Fibroblast of the aortic adventitia (primary cell): ENCODE measurements at regions not wholly inside any gene's neighbourhood (a gene's known extent, or its start where the extent isn't known, plus 50 kb on each side); places are given as distances from the start of the nearest gene placed in this dataset.

ENCODE experiments used
- DNase-seq: peaks from one replicate; pipeline ENCODE4 v3.0.0-alpha.2; 2010; ENCODE audit warnings: low read depth
- H3K4me3 ChIP-seq: 2 replicates; pipeline ENCODE4 v1.5.1; 2011; ENCODE audit warnings: low read depth, mild to moderate bottlenecking, control low read depth, low read length, moderate library complexity
- CTCF ChIP-seq: IDR thresholded peaks from 2 replicates; pipeline ENCODE4 v1.5.1; 2011; ENCODE audit warnings: mild to moderate bottlenecking, low read length, control low read depth, inconsistent platforms; ENCODE audit not compliant: insufficient read depth

GRCh38 chr1:187443939-187444338, 615.2 kb downstream of the PLA2G4A start:
- no peak for DNase-seq
- no peak overlapping the region for H3K4me3 ChIP-seq
- no peak for TF ChIP-seq CTCF

- no peak for DNase-seq
Observed at GRCh38 chr1:187445066-187445465, 616.3 kb downstream of the PLA2G4A start.

GRCh38 chr1:187451238-187451637, 622.5 kb downstream of the PLA2G4A start:
- TF ChIP-seq CTCF, result no peak
- no peak for DNase-seq
- no peak overlapping the region for H3K4me3 ChIP-seq

More at GRCh38 chr1:187445066-187445465, 616.3 kb downstream of the PLA2G4A start:
- H3K4me3 ChIP-seq, result no peak overlapping the region
- no peak for TF ChIP-seq CTCF

- no peak overlapping the region for H3K4me3 ChIP-seq
- no peak for DNase-seq
- no peak for TF ChIP-seq CTCF
Observed at GRCh38 chr1:187454010-187454409, 625.3 kb downstream of the PLA2G4A start.

GRCh38 chr1:187456446-187456845, 627.7 kb downstream of the PLA2G4A start:
- no peak overlapping the region for H3K4me3 ChIP-seq
- TF ChIP-seq CTCF, result no peak
- DNase-seq, result no peak

GRCh38 chr1:187460093-187460492, 631.3 kb downstream of the PLA2G4A start:
- TF ChIP-seq CTCF, result no peak
- H3K4me3 ChIP-seq, result no peak overlapping the region
- no peak for DNase-seq

GRCh38 chr1:187464320-187464719, 635.6 kb downstream of the PLA2G4A start:
- no peak for DNase-seq
- H3K4me3 ChIP-seq, result no peak overlapping the region
- TF ChIP-seq CTCF, result no peak
